ENCODE measurements at regions not wholly inside any gene's neighbourhood (a gene's known extent, or its start where the extent isn't known, plus 50 kb on each side); places are given as distances from the start of the nearest gene placed in this dataset.

DNA sequence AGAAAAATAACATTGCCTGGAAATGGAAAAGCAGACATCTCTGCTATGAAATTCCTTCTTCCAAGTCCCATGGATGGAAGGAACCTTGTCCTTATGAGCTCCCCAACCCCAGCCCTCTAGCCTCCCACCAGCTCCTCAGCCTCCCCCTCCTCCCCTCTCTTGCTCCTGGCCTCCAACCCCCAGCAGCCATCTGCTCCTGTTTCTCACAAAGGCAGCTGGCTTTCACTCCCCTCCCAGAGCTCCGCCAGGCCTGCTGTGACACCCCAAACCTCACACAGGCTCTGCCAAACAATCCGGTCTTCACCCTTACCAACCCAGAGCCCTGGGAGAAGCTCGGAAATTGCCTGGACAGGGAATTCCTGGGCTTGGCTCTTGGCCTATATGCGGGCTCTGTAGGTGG is 69.2 kb downstream of the KLHDC7A start:
- TF ChIP-seq, protein P1, sequence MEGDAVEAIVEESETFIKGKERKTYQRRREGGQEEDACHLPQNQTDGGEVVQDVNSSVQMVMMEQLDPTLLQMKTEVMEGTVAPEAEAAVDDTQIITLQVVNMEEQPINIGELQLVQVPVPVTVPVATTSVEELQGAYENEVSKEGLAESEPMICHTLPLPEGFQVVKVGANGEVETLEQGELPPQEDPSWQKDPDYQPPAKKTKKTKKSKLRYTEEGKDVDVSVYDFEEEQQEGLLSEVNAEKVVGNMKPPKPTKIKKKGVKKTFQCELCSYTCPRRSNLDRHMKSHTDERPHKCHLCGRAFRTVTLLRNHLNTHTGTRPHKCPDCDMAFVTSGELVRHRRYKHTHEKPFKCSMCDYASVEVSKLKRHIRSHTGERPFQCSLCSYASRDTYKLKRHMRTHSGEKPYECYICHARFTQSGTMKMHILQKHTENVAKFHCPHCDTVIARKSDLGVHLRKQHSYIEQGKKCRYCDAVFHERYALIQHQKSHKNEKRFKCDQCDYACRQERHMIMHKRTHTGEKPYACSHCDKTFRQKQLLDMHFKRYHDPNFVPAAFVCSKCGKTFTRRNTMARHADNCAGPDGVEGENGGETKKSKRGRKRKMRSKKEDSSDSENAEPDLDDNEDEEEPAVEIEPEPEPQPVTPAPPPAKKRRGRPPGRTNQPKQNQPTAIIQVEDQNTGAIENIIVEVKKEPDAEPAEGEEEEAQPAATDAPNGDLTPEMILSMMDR (IDR thresholded peaks at IDR 0.05 in 2 of 3, conservative IDR thresholded peaks at IDR 0.05 in 1 of 3; ENCODE audit: borderline replicate concordance in 1 of 3, insufficient read depth in 1 of 3, low read depth in 2 of 3, low read length in 2 of 3): no peak
- no peak for TF ChIP-seq FOSL1 (IDR thresholded peaks at IDR 0.05; ENCODE audit: low read depth)
- TF ChIP-seq, protein P2, sequence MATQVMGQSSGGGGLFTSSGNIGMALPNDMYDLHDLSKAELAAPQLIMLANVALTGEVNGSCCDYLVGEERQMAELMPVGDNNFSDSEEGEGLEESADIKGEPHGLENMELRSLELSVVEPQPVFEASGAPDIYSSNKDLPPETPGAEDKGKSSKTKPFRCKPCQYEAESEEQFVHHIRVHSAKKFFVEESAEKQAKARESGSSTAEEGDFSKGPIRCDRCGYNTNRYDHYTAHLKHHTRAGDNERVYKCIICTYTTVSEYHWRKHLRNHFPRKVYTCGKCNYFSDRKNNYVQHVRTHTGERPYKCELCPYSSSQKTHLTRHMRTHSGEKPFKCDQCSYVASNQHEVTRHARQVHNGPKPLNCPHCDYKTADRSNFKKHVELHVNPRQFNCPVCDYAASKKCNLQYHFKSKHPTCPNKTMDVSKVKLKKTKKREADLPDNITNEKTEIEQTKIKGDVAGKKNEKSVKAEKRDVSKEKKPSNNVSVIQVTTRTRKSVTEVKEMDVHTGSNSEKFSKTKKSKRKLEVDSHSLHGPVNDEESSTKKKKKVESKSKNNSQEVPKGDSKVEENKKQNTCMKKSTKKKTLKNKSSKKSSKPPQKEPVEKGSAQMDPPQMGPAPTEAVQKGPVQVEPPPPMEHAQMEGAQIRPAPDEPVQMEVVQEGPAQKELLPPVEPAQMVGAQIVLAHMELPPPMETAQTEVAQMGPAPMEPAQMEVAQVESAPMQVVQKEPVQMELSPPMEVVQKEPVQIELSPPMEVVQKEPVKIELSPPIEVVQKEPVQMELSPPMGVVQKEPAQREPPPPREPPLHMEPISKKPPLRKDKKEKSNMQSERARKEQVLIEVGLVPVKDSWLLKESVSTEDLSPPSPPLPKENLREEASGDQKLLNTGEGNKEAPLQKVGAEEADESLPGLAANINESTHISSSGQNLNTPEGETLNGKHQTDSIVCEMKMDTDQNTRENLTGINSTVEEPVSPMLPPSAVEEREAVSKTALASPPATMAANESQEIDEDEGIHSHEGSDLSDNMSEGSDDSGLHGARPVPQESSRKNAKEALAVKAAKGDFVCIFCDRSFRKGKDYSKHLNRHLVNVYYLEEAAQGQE (IDR thresholded peaks at IDR 0.05; ENCODE audit: low read depth): no peak
- no peak for TF ChIP-seq POLR2AphosphoS5 (IDR thresholded peaks at IDR 0.05; ENCODE audit: low read depth, low read length)
- TF ChIP-seq SIN3A (IDR thresholded peaks at IDR 0.05; ENCODE audit: low read depth): no peak
- TF ChIP-seq, protein P3, sequence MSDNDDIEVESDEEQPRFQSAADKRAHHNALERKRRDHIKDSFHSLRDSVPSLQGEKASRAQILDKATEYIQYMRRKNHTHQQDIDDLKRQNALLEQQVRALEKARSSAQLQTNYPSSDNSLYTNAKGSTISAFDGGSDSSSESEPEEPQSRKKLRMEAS (IDR thresholded peaks at IDR 0.05): no peak
- no peak for TF ChIP-seq EZH2phosphoT487 (IDR thresholded peaks at IDR 0.05; ENCODE audit: borderline replicate concordance)
- TF ChIP-seq POLR2A (IDR thresholded peaks at IDR 0.05; ENCODE audit: borderline replicate concordance, extremely low read depth, insufficient read depth, insufficient read length): no peak
- TF ChIP-seq SP1 (IDR thresholded peaks at IDR 0.05; ENCODE audit: low read depth): no peak

Data from HCT116 (cell line).